Endodermal cell (in vitro differentiated cells): ENCODE measurements at regions not wholly inside any gene's neighbourhood (a gene's known extent, or its start where the extent isn't known, plus 50 kb on each side); places are given as distances from the start of the nearest gene placed in this dataset.

Experiments used
- DNase-seq: peaks from one replicate; pipeline ENCODE4 v3.0.0-alpha.2; 2017
- H3K27ac ChIP-seq: 2 replicates; pipeline ENCODE4 v1.5.1; 2013; ENCODE audit warnings: mild to moderate bottlenecking, low read depth, low read length, moderate library complexity
- H3K27me3 ChIP-seq: 2 replicates; pipeline ENCODE4 v1.6.1; 2013; ENCODE audit warnings: mild to moderate bottlenecking, low read length, moderate library complexity; ENCODE audit not compliant: insufficient read depth, control insufficient read depth, poor library complexity, severe bottlenecking
- H3K36me3 ChIP-seq: 2 replicates; pipeline ENCODE4 v1.7.0; 2013; ENCODE audit warnings: mild to moderate bottlenecking, low read length, moderate library complexity; ENCODE audit not compliant: control insufficient read depth, insufficient read depth
- H3K4me1 ChIP-seq: one replicate; pipeline ENCODE4 v1.7.0; 2013; ENCODE audit warnings: low read length; ENCODE audit not compliant: control insufficient read depth, insufficient read depth
- H3K4me3 ChIP-seq: 2 replicates; pipeline ENCODE4 v1.5.1; 2013; ENCODE audit warnings: mild to moderate bottlenecking, low read length, moderate library complexity
- H3K9ac ChIP-seq: 2 replicates; pipeline ENCODE4 v1.6.1; 2013; ENCODE audit warnings: mild to moderate bottlenecking, low read length, moderate library complexity; ENCODE audit not compliant: poor library complexity, severe bottlenecking; ENCODE audit errors: extremely low read depth
- H3K9me3 ChIP-seq: 2 replicates; pipeline ENCODE4 v1.6.1; 2013; ENCODE audit warnings: mild to moderate bottlenecking, low read length, moderate library complexity; ENCODE audit not compliant: control insufficient read depth
- H3K27ac Mint-ChIP-seq: 2 replicates; pipeline ENCODE4 v1.8.0; 2020; ENCODE audit warnings: mixed read lengths
- H3K27me3 Mint-ChIP-seq: 2 replicates; pipeline ENCODE4 v1.8.0; 2021; ENCODE audit warnings: mild to moderate bottlenecking, mixed read lengths; ENCODE audit not compliant: insufficient read depth
- H3K36me3 Mint-ChIP-seq: 2 replicates; pipeline ENCODE4 v1.8.0; 2020; ENCODE audit warnings: low read depth, mixed read lengths
- H3K4me1 Mint-ChIP-seq: 2 replicates; pipeline ENCODE4 v1.8.0; 2020; ENCODE audit warnings: mixed read lengths
- H3K4me3 Mint-ChIP-seq: 2 replicates; pipeline ENCODE4 v1.8.0; 2020; ENCODE audit warnings: mild to moderate bottlenecking, moderate library complexity, mixed read lengths
- H3K9me3 Mint-ChIP-seq: 2 replicates; pipeline ENCODE4 v1.8.0; 2020; ENCODE audit warnings: mild to moderate bottlenecking, mixed read lengths
- CTCF ChIP-seq: fragments of 200-600 bp; sonication (generic); conservative IDR thresholded peaks from 2 replicates; pipeline ENCODE4 v1.5.0; 2021; ENCODE audit warnings: antibody characterized with exemption, mild to moderate bottlenecking
- WGBS, 2 experiments: methylation state at CpG; one replicate each; pipeline versions ENCODE4 v1.1.5 to v1.1.7; 2013; ENCODE audit warnings: missing lambda C conversion rate in 2 of 2, mixed read lengths in 1 of 2; ENCODE audit not compliant: insufficient coverage in 1 of 2, insufficient read length in 1 of 2; 5-methylcytosine and 5-hydroxymethylcytosine counted together

GRCh38 chr9:108273988-108274387 lies 581.8 kb downstream of the ACTL7B start:
- no peak overlapping the region for H3K9ac ChIP-seq
- Mint-ChIP-seq H3K27ac (no peak overlapping the region), H3K36me3 (no peaks in the 10 kb centered on the region), H3K27me3 (peaks cover 57% of the 10 kb centered on the region), H3K9me3 (no peaks in the 10 kb centered on the region), H3K4me1 (peaks cover 28% of the 10 kb centered on the region), H3K4me3 (no peak overlapping the region)
- no peak overlapping the region for H3K4me3 ChIP-seq
- no peaks in the 10 kb centered on the region for H3K36me3 ChIP-seq
- no peaks in the 10 kb centered on the region for H3K4me1 ChIP-seq
- TF ChIP-seq CTCF, result no peak
- 92 to 100% methylated on average over 1 to 2 of the region's 2 CpGs for WGBS, 2 experiments
- no peaks in the 10 kb centered on the region for H3K9me3 ChIP-seq
- no peak for DNase-seq
- H3K27ac ChIP-seq, result no peak overlapping the region
- peaks cover 64% of the 10 kb centered on the region for H3K27me3 ChIP-seq

- Mint-ChIP-seq H3K27ac (peak overlapping the region; percentile 90), H3K9me3 (no peaks in the 10 kb centered on the region), H3K4me3 (no peak overlapping the region), H3K36me3 (no peaks in the 10 kb centered on the region), H3K4me1 (peaks cover 28% of the 10 kb centered on the region), H3K27me3 (peaks cover 67% of the 10 kb centered on the region)
- Histone ChIP-seq H3K27me3 (peaks cover 77% of the 10 kb centered on the region), H3K4me1 (no peaks in the 10 kb centered on the region), H3K4me3 (no peak overlapping the region), H3K27ac (peak overlapping the region; percentile 61), H3K9me3 (no peaks in the 10 kb centered on the region), H3K9ac (peak overlapping the region; percentile 42), H3K36me3 (no peaks in the 10 kb centered on the region)
- peak; percentile 85 for DNase-seq
- 71 to 77% methylated on average over 7 of the region's 7 CpGs for WGBS, 2 experiments
- TF ChIP-seq CTCF, result peak; percentile 79
These were observed 583.4 kb downstream of the ACTL7B start for GRCh38 chr9:108272349-108272899.

GRCh38 chr9:108271646-108272348 lies 584.0 kb downstream of the ACTL7B start:
- WGBS, 2 experiments, result 22 to 36% methylated on average over 5 of the region's 5 CpGs
- H3K9ac ChIP-seq, result peak overlapping the region; percentile 42
- Mint-ChIP-seq H3K4me3 (no peak overlapping the region), H3K36me3 (no peaks in the 10 kb centered on the region), H3K27me3 (peaks cover 69% of the 10 kb centered on the region), H3K27ac (peak overlapping the region; percentile 90), H3K9me3 (peaks cover 6% of the 10 kb centered on the region), H3K4me1 (peaks cover 28% of the 10 kb centered on the region)
- no peak overlapping the region for H3K4me3 ChIP-seq
- peaks cover 77% of the 10 kb centered on the region for H3K27me3 ChIP-seq
- DNase-seq, result peak; percentile 75
- TF ChIP-seq CTCF, result no peak
- no peaks in the 10 kb centered on the region for H3K36me3 ChIP-seq
- peaks cover 3% of the 10 kb centered on the region for H3K9me3 ChIP-seq
- no peaks in the 10 kb centered on the region for H3K4me1 ChIP-seq
- peak overlapping the region; percentile 61 for H3K27ac ChIP-seq
